SK-N-SH (cell line): ENCODE measurements at regions not wholly inside any gene's neighbourhood (a gene's known extent, or its start where the extent isn't known, plus 50 kb on each side); places are given as distances from the start of the nearest gene placed in this dataset.

Experiments used
- EP300 ChIP-seq, 2 experiments: IDR thresholded peaks; 2 replicates each; pipeline versions ENCODE4 v1.4.0 to v1.6.1; 2012; ENCODE audit warnings: borderline replicate concordance in 1 of 2, low read depth in 1 of 2, low read length in 1 of 2
- FOXM1 ChIP-seq: IDR thresholded peaks from 2 replicates; pipeline ENCODE4 v1.4.0; 2012; ENCODE audit warnings: low read depth, mild to moderate bottlenecking
- JUND ChIP-seq: IDR thresholded peaks from 2 replicates; pipeline ENCODE4 v1.4.0; 2012
- TAF1 ChIP-seq: IDR thresholded peaks from 2 replicates; pipeline ENCODE4 v1.6.1; 2012; ENCODE audit warnings: low read depth, mild to moderate bottlenecking, low read length, moderate library complexity, borderline replicate concordance
- YY1 ChIP-seq: IDR thresholded peaks from 2 replicates; pipeline ENCODE4 v1.4.0; 2012; ENCODE audit warnings: low read depth, mild to moderate bottlenecking
- TF ChIP-seq, protein P1 (sequence below): fragments of 200-600 bp; sonication (generic); IDR thresholded peaks from 2 replicates; pipeline ENCODE4 v1.6.1; 2017; ENCODE audit warnings: antibody characterized with exemption, mild to moderate bottlenecking, moderate library complexity

DNA sequence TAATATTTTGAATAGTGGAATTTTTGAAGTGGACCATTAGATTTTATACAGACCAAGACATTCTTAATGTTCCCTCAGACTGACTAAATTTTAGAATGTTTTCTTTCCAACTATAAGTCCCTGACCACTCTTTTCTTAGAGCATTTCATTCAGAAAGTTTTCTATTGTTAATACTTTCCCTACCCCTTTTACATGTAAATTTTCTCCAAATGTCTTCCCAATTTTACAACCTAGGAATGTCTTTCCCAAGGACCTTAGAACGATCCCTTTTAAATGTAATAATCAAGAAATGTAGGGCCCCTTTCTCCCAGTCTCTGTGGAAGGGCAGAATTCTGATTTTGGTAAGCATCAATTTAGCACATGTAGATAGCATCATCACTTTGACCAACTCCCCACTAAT lies 730.0 kb upstream of the B3GALT2 start:
- TF ChIP-seq, protein P1, sequence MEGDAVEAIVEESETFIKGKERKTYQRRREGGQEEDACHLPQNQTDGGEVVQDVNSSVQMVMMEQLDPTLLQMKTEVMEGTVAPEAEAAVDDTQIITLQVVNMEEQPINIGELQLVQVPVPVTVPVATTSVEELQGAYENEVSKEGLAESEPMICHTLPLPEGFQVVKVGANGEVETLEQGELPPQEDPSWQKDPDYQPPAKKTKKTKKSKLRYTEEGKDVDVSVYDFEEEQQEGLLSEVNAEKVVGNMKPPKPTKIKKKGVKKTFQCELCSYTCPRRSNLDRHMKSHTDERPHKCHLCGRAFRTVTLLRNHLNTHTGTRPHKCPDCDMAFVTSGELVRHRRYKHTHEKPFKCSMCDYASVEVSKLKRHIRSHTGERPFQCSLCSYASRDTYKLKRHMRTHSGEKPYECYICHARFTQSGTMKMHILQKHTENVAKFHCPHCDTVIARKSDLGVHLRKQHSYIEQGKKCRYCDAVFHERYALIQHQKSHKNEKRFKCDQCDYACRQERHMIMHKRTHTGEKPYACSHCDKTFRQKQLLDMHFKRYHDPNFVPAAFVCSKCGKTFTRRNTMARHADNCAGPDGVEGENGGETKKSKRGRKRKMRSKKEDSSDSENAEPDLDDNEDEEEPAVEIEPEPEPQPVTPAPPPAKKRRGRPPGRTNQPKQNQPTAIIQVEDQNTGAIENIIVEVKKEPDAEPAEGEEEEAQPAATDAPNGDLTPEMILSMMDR = no peak
- no peak for TF ChIP-seq JUND
- TF ChIP-seq EP300 (IDR thresholded peaks at IDR 0.05; ENCODE audit: borderline replicate concordance in 1 of 2, low read depth in 1 of 2, low read length in 1 of 2) = no peak
- TF ChIP-seq YY1 = no peak
- TF ChIP-seq FOXM1 = no peak
- TF ChIP-seq TAF1 = no peak
